GM19043 (cell line): ENCODE measurements at regions not wholly inside any gene's neighbourhood (a gene's known extent, or its start where the extent isn't known, plus 50 kb on each side); places are given as distances from the start of the nearest gene placed in this dataset.

Source experiments
- ATAC-seq: cut with Tn5 transposase; IDR thresholded peaks from one replicate; pipeline ENCODE4 v1.9.1; 2021; ENCODE audit warnings: low read depth; ENCODE audit not compliant: unreplicated experiment

DNA sequence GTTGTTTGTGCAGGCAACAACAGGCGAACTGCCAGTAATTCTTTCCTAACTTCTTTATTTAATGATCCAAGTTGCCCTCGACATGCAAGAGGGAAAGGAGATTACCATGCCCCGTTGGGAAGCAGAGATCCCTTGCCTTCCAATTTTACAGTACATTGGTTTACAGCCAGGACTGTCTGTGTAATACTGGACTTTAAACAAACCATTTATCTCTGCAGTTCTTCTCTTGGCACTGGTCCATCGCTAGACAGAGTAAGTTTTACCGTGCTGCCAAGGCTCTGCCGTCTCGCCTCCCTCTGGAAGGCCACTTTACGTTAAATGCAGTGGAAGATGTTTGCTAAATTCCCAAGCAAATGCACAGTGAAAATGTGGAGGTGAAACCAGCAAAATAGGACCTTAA lies 660.3 kb upstream of the PRKX start:
- no peak for ATAC-seq

DNA sequence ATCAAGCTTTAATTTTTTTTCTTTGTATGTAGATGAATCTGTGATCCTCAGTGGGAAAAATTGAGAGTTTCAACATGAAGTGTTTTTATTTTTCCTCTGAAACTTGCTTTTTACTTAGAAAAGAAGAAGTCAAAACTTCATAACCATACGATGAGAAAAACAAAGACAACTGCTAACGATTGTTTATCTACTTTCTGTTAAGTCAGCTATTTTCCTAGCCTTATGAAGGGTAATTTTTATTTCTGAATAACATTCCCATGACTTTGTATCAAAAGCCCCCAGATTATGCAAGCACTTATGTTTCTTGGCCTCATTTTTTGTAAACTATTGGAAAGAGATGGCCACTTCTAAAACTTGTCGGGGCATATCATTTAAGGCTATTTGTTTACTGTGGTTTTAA lies 645.1 kb upstream of the PRKX start:
- ATAC-seq = no peak

- ATAC-seq = no peak
These were observed 609.5 kb upstream of the PRKX start for GRCh38 chrX:4322916-4323315.

DNA sequence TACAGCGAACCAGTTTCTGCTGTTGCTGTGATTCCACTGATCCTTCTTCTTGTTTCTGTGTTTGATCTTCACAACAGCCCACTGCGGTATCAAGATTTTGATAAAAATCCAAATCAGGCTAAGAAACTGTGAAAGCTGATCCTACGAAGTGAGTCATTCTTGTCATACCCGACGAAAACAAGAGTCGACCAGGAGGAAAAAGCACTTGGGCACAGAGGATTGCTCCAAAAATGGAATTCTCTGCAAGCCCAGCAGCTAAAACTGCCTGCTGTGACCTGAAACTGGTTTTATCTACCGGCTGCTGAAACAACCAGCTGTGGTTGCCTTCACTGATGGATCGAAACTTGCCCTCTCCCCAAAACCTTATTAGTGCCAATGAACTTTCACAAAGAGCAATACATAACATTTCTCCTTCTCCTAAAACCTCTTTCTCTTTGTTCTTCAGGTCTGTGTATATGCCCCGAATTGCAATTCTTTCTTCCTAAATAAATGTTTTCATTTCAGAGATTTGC lies 607.0 kb upstream of the PRKX start:
- ATAC-seq = no peak

DNA sequence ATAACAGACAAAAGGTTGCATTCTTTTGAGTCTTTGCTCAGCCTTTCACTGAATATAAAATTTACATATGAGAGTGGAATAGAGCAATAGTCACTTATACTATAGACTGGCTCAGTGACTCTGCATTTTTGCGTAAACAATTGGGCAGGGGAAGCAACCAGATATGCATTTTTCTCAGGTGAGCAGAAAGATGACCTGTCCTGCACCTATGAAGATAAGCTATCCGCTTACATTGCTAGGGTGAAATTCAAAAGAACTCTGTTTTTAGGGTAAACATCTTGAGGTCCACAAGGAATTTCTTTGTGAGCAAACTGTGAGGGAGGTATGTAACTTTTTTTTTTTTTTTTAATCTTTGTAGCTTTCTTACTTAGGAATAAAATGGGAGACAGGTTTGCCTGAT lies 602.4 kb upstream of the PRKX start:
- ATAC-seq = no peak

DNA sequence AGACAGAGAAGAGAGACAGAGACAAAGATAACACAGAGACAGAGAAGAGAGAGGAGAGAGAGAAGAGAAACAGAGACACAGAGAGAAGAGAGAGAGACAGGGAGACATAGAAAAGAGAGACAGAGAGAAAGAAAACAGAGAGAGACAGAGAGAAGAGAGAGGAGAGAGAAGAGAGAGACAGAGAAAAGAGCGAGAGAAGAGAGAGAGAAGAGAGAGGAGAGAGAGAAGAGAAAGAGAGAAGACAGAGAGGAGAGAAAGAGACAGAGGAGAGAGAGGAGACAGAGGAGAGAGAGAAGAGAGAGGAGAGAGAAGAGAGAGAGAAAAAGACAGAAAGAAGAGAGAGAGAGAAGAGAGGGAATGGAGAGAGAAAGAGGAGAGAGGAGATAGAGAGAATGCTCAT lies 601.1 kb upstream of the PRKX start:
- ATAC-seq = no peak

- ATAC-seq = no peak
These were observed 563.7 kb upstream of the PRKX start for GRCh38 chrX:4277122-4277521.

GRCh38 chrX:4268676-4269075 lies 555.2 kb upstream of the PRKX start:
- no peak for ATAC-seq

- no peak for ATAC-seq
These were observed 551.6 kb upstream of the PRKX start for GRCh38 chrX:4265036-4265435.

- ATAC-seq = no peak
These were observed 549.8 kb upstream of the PRKX start for GRCh38 chrX:4263030-4263803.

- no peak for ATAC-seq
These were observed 539.6 kb upstream of the PRKX start for GRCh38 chrX:4253092-4253491.

- no peak for ATAC-seq
These were observed 536.0 kb upstream of the PRKX start for GRCh38 chrX:4249401-4249800.

DNA sequence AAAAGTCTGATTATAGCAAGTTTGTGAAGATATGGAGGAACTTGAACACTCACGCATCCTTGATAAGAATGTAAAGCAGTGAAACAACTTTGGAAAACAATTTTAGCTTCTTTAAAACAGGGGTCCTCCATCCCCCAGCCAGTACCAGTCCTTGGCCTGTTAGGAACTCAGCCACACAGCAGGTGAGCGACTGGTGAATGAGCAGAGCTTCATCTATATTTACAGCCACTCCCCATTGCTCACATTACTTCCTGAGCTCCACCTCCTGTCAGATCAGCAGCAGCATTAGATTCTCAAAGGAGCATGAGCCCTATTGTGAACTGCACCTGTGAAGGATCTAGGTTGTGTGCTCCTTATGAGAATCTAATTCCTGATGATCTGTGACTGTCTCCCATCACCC lies 530.3 kb upstream of the PRKX start:
- no peak for ATAC-seq

DNA sequence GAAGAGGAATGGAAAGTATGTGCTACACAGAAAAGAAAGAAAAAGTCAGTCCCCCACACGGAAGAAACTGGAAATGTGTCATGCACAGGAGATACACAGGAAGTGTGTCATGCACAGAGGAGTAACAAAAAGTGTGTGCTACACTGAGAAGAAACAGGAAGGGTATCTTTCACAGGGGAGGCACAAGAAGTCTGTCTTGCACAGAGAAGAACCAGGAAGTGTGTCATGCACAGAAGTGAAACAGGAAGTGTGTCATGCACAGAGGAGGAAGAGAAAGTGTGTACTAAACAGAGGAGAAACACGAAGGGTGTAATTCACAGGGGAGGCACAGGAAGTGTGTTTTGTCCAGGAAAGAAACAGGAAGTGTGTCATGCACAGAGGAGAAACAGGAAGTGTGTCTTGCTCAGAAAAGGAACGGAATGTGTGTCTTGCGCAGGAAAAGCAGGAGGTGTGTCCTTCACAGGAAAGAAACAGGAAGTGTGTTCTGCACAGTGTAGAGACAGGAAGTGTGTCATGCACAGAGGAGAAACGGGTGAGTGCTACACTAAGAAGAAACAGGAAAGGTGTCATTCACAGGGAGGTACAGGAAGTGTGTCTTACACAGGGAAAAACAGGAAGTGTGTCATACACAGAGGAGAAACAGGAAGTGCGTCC lies 527.2 kb upstream of the PRKX start:
- no peak for ATAC-seq

DNA sequence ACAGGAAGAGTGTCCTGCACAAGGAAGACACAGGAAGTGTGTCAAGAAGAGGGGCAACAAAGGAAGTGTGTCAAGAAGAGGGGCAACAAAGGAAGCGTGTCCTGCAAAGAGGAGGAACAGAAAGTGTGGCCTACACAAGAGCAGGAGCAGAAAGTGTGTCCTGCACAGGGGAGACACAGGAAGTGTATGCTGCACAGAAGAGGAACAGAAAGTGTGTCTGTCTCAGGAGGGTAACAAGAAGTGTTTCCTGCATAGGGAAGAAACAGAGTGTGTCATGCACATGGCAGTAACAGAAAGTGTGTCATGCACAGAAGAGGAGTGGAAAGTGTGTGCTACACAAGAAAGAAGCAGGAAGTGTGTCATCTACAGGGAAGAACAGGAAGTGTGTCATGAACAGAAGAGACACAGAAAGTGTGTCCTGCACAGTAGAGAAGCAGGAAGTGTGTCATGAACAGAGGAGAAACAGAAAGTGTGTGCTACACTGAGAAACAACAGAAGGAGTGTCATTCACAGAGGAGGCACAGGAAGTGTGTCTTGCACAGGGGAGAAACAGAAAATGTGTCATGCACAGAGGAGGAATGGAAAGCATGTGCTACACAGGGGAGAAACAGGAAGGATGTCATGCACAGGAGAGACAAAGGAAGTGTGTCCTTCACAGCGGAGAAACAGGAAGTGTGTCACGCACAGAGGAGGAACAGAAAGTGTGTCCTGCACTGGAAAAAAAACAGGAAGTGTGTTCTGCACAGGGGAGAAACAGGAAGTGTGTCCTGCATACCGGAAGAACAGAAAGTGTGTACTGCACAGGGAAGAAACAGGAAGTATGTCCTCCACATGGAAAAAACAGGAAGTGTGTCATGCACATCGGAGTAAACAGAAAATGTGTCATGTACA lies 526.4 kb upstream of the PRKX start:
- ATAC-seq = no peak

- no peak for ATAC-seq
These were observed 525.5 kb upstream of the PRKX start for GRCh38 chrX:4238916-4239315.

GRCh38 chrX:4225086-4225485 lies 511.6 kb upstream of the PRKX start:
- no peak for ATAC-seq

GRCh38 chrX:4206941-4207340 lies 493.5 kb upstream of the PRKX start:
- ATAC-seq = no peak

DNA sequence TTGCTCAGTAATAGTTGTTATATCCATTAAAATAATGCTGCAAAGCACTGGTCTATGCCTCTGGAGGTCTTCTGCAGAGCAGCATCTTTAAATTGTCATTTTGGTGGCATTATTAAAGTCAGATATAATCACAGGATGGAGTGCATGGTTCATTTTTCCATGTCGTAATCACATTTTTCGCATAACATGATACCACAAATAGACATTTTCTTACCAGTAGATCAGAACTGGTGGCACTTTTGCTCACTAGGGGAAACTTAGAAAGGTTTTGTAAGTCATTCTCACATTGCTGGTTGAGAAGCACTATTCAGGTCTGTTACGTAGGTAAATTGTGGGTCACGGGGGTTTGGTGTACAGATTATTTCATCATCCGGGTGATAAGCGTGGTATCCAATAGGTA lies 484.5 kb upstream of the PRKX start:
- no peak for ATAC-seq

- ATAC-seq = no peak
These were observed 480.2 kb upstream of the PRKX start for GRCh38 chrX:4193500-4194155.

- no peak for ATAC-seq
These were observed 472.9 kb upstream of the PRKX start for GRCh38 chrX:4186331-4186730.
